Caco-2 (cell line): ENCODE measurements at regions not wholly inside any gene's neighbourhood (a gene's known extent, or its start where the extent isn't known, plus 50 kb on each side); places are given as distances from the start of the nearest gene placed in this dataset.

ENCODE experiments used
- BruUV-seq: library from RNA; stranded (reverse); fragments of 400-500 nt; replicated peaks from 2 replicates; lab custom pipeline; 2021; lab: Mats Ljungman, UMichigan
- CTCF ChIA-PET: fragments of 300-600 bp; sonication (Branson Sonifier 250); formaldehyde crosslinking; loops from one replicate; lab custom pipeline; 2022; ENCODE audit warnings: antibody characterized with exemption; lab: Charles Lee
- POLR2A ChIA-PET: fragments of 300-600 bp; sonication (Branson Sonifier 250); formaldehyde crosslinking; loops from one replicate; lab custom pipeline; 2022; ENCODE audit warnings: antibody characterized with exemption; lab: Charles Lee
- DNase-seq, 2 experiments: peaks; one replicate each; pipeline versions ENCODE4 v3.0.0 to v3.0.0-alpha.2; 2020 to 2022
- H3K27me3 ChIP-seq: replicated peaks from 2 replicates; pipeline ENCODE4 v1.6.0; 2011; ENCODE audit warnings: low read length; ENCODE audit not compliant: control insufficient read depth, insufficient read depth
- H3K36me3 ChIP-seq: 2 replicates; pipeline ENCODE4 v1.5.1; 2011; ENCODE audit warnings: low read length; ENCODE audit not compliant: control insufficient read depth, insufficient read depth
- H3K4me1 ChIP-seq: fragments of 250-450 bp; sonication (Bioruptor Pico); 2 replicates; pipeline ENCODE4 v1.5.1; 2020; ENCODE audit warnings: mild to moderate bottlenecking
- H3K4me3 ChIP-seq: 2 replicates; pipeline ENCODE4 v1.5.1; 2011; ENCODE audit warnings: low read depth, mild to moderate bottlenecking, control low read depth, low read length
- H3K9me3 ChIP-seq: fragments of 250-450 bp; sonication (Bioruptor Pico); 2 replicates; pipeline ENCODE4 v1.5.1; 2020; ENCODE audit warnings: mild to moderate bottlenecking, moderate library complexity
- H3K27ac Mint-ChIP-seq: one replicate; pipeline ENCODE4 v1.8.0; 2022; ENCODE audit warnings: mixed read lengths; ENCODE audit not compliant: unreplicated experiment
- H3K27me3 Mint-ChIP-seq: one replicate; pipeline ENCODE4 v1.8.0; 2022; ENCODE audit warnings: mixed read lengths; ENCODE audit not compliant: insufficient read depth, unreplicated experiment
- H3K36me3 Mint-ChIP-seq: one replicate; pipeline ENCODE4 v1.8.0; 2022; ENCODE audit warnings: mild to moderate bottlenecking, mixed read lengths; ENCODE audit not compliant: insufficient read depth, unreplicated experiment
- H3K4me1 Mint-ChIP-seq: one replicate; pipeline ENCODE4 v1.8.0; 2022; ENCODE audit warnings: low read depth, mixed read lengths; ENCODE audit not compliant: unreplicated experiment
- H3K4me3 Mint-ChIP-seq: one replicate; pipeline ENCODE4 v1.8.0; 2022; ENCODE audit warnings: mild to moderate bottlenecking, moderate library complexity, mixed read lengths; ENCODE audit not compliant: unreplicated experiment
- H3K9me3 Mint-ChIP-seq: one replicate; pipeline ENCODE4 v1.8.0; 2022; ENCODE audit warnings: mixed read lengths; ENCODE audit not compliant: unreplicated experiment
- CTCF ChIP-seq, 2 experiments: fragments of 200-600 bp in 1 of 2; IDR thresholded peaks; 1 replicate in 1 of 2; 2 replicates in 1 of 2; pipeline versions ENCODE4 v1.5.1 to v1.8.0; 2011 to 2022; ENCODE audit warnings: antibody characterized with exemption in 1 of 2, control low read depth in 1 of 2, inconsistent platforms in 1 of 2, low read depth in 1 of 2, low read length in 1 of 2, mild to moderate bottlenecking in 1 of 2, moderate library complexity in 1 of 2; ENCODE audit not compliant: insufficient read depth in 1 of 2, severe bottlenecking in 1 of 2, unreplicated experiment in 1 of 2
- intact Hi-C: fragments of 100-400 bp; cut with micrococcal nuclease; formaldehyde crosslinking; loops from one replicate; pipeline ENCODE4 v1.10.0; 2022; ENCODE audit not compliant: unreplicated experiment

GRCh38 chr11:38867338-38867737 lies 2269.3 kb upstream of the RAG2 start:
- ChIA-PET CTCF (no interaction called here), POLR2A (no interaction called here)
- Mint-ChIP-seq H3K4me3 (no peak overlapping the region), H3K36me3 (no peaks in the 10 kb centered on the region), H3K27ac (no peak overlapping the region), H3K4me1 (no peaks in the 10 kb centered on the region), H3K9me3 (peaks cover 24% of the 10 kb centered on the region), H3K27me3 (no peaks in the 10 kb centered on the region)
- TF ChIP-seq CTCF (IDR thresholded peaks at IDR 0.05; ENCODE audit: insufficient read depth in 1 of 2, low read depth in 1 of 2, low read length in 1 of 2, severe bottlenecking in 1 of 2, unreplicated experiment in 1 of 2) = no peak
- Histone ChIP-seq H3K36me3 (no peaks in the 10 kb centered on the region), H3K4me1 (no peaks in the 10 kb centered on the region), H3K4me3 (no peak overlapping the region), H3K27me3 (no peaks in the 10 kb centered on the region), H3K9me3 (peaks cover 21% of the 10 kb centered on the region; the same call in 1 of the 2 replicates)
- BruUV-seq = no TSS peak
- no peak for DNase-seq
- intact Hi-C loops = no loop called here

- Mint-ChIP-seq H3K4me1 (no peaks in the 10 kb centered on the region), H3K9me3 (peaks cover 34% of the 10 kb centered on the region), H3K27ac (no peak overlapping the region), H3K36me3 (no peaks in the 10 kb centered on the region), H3K4me3 (no peak overlapping the region), H3K27me3 (no peaks in the 10 kb centered on the region)
- no peak for TF ChIP-seq CTCF (IDR thresholded peaks at IDR 0.05; ENCODE audit: insufficient read depth in 1 of 2, low read depth in 1 of 2, low read length in 1 of 2, severe bottlenecking in 1 of 2, unreplicated experiment in 1 of 2)
- Histone ChIP-seq H3K4me3 (no peak overlapping the region), H3K9me3 (peaks cover 28% of the 10 kb centered on the region; the same call in 1 of the 2 replicates), H3K36me3 (no peaks in the 10 kb centered on the region), H3K27me3 (no peaks in the 10 kb centered on the region), H3K4me1 (no peaks in the 10 kb centered on the region)
- BruUV-seq = no TSS peak
- DNase-seq = no peak
- ChIA-PET POLR2A (no interaction called here), CTCF (no interaction called here)
- intact Hi-C loops = no loop called here
These were observed 2267.9 kb upstream of the RAG2 start for GRCh38 chr11:38865922-38866321.

- H3K4me3 Mint-ChIP-seq = no peak overlapping the region
These were observed 2245.0 kb upstream of the RAG2 start for GRCh38 chr11:38842991-38843390.

More at GRCh38 chr11:38842991-38843390, 2245.0 kb upstream of the RAG2 start:
- Histone ChIP-seq H3K4me1 (no peaks in the 10 kb centered on the region), H3K36me3 (no peaks in the 10 kb centered on the region), H3K9me3 (no peaks in the 10 kb centered on the region), H3K4me3 (no peak overlapping the region), H3K27me3 (no peaks in the 10 kb centered on the region)
- POLR2A ChIA-PET = no interaction called here
- Mint-ChIP-seq H3K4me1 (no peaks in the 10 kb centered on the region), H3K36me3 (no peaks in the 10 kb centered on the region), H3K27ac (no peak overlapping the region), H3K9me3 (peaks cover 10% of the 10 kb centered on the region), H3K27me3 (no peaks in the 10 kb centered on the region)
- BruUV-seq = no TSS peak
- CTCF ChIA-PET = no interaction called here
- DNase-seq = no peak
- intact Hi-C loops = no loop called here
- no peak for TF ChIP-seq CTCF (IDR thresholded peaks at IDR 0.05; ENCODE audit: insufficient read depth in 1 of 2, low read depth in 1 of 2, low read length in 1 of 2, severe bottlenecking in 1 of 2, unreplicated experiment in 1 of 2)
